SU-DHL-6 (cell line): ENCODE measurements at regions not wholly inside any gene's neighbourhood (a gene's known extent, or its start where the extent isn't known, plus 50 kb on each side); places are given as distances from the start of the nearest gene placed in this dataset.

Experiments used
- H2AFZ ChIP-seq: fragments of 200-600 bp; sonication (generic); 2 replicates; pipeline ENCODE4 v1.6.1; 2014; ENCODE audit warnings: low read depth, mild to moderate bottlenecking, moderate library complexity, mixed read lengths, antibody characterized with exemption, low read length; ENCODE audit not compliant: severe bottlenecking
- H3F3A ChIP-seq: fragments of 200-600 bp; shearing (Covaris generic); 2 replicates; pipeline ENCODE4 v1.6.0; 2016; ENCODE audit warnings: antibody characterized with exemption, mild to moderate bottlenecking; ENCODE audit not compliant: insufficient read depth
- H3K27ac ChIP-seq: fragments of 200-600 bp; sonication (generic); 2 replicates; pipeline ENCODE4 v1.5.1; 2016; ENCODE audit warnings: low read depth, mild to moderate bottlenecking, low read length, moderate library complexity, mixed read lengths
- H3K27me3 ChIP-seq: fragments of 200-600 bp; sonication (generic), shearing (Covaris generic); 2 replicates; pipeline ENCODE4 v1.6.0; 2014; ENCODE audit warnings: mild to moderate bottlenecking, low read length
- H3K36me3 ChIP-seq: fragments of 200-600 bp; sonication (generic); 2 replicates; pipeline ENCODE4 v1.6.1; 2014; ENCODE audit warnings: mild to moderate bottlenecking, low read length, mixed read lengths
- H3K4me2 ChIP-seq: fragments of 300-600, 200-600 bp; shearing (Covaris generic), sonication (generic); 2 replicates; pipeline ENCODE4 v1.6.0; 2014; ENCODE audit warnings: low read length, low read depth, mild to moderate bottlenecking; ENCODE audit not compliant: poor library complexity, severe bottlenecking
- H3K4me3 ChIP-seq: fragments of 200-600 bp; sonication (generic); 2 replicates; pipeline ENCODE4 v1.5.1; 2014; ENCODE audit warnings: antibody characterized with exemption, low read length, mild to moderate bottlenecking, mixed read lengths; ENCODE audit not compliant: insufficient read depth, poor library complexity, severe bottlenecking
- H3K79me2 ChIP-seq: fragments of 200-600 bp; sonication (generic); 2 replicates; pipeline ENCODE4 v1.6.1; 2014; ENCODE audit warnings: mild to moderate bottlenecking, low read length, moderate library complexity; ENCODE audit not compliant: insufficient read depth
- H3K9ac ChIP-seq: fragments of 200-600 bp; sonication (generic); 2 replicates; pipeline ENCODE4 v1.7.0; 2014; ENCODE audit warnings: mild to moderate bottlenecking, low read length
- H3K9me2 ChIP-seq: fragments of 200-600 bp; sonication (generic); replicated peaks from 2 replicates; pipeline ENCODE4 v1.6.1; 2014; ENCODE audit warnings: low read length; ENCODE audit not compliant: insufficient read depth
- H3K9me3 ChIP-seq: fragments of 200-600 bp; sonication (generic); 2 replicates; pipeline ENCODE4 v1.6.1; 2014; ENCODE audit warnings: low read length, mixed read lengths; ENCODE audit not compliant: insufficient read depth
- H4K20me1 ChIP-seq: fragments of 200-600 bp; sonication (generic); 2 replicates; pipeline ENCODE4 v1.6.1; 2014; ENCODE audit warnings: low read depth, mild to moderate bottlenecking, antibody characterized with exemption, low read length, moderate library complexity, mixed read lengths
- CTCF ChIP-seq: fragments of 200-600 bp; sonication (generic); IDR thresholded peaks from one replicate; pipeline ENCODE4 v1.5.1; 2017; ENCODE audit warnings: antibody characterized with exemption, mild to moderate bottlenecking, low read length, moderate library complexity; ENCODE audit not compliant: insufficient read depth, poor library complexity, severe bottlenecking
- EZH2phosphoT487 ChIP-seq: fragments of 200-600 bp; sonication (generic), shearing (Covaris generic); conservative IDR thresholded peaks from 2 replicates; pipeline ENCODE4 v1.6.1; 2018; ENCODE audit warnings: mild to moderate bottlenecking, antibody characterized with exemption, low read length, moderate library complexity, mixed read lengths

GRCh38 chr13:54357284-54357933 lies 1328.8 kb downstream of the OLFM4 start:
- Histone ChIP-seq H4K20me1 (no peaks in the 10 kb centered on the region), H3K4me3 (no peak overlapping the region), H3K27me3 (no peaks in the 10 kb centered on the region), H3K27ac (no peak overlapping the region), H3K9me2 (no peaks in the 10 kb centered on the region), H3K36me3 (no peaks in the 10 kb centered on the region), H3K4me2 (no peak overlapping the region), H3K9me3 (no peaks in the 10 kb centered on the region), H2AFZ (no peak overlapping the region), H3K9ac (no peak overlapping the region), H3F3A (no peaks in the 10 kb centered on the region), H3K79me2 (no peaks in the 10 kb centered on the region)
- no peak for TF ChIP-seq CTCF

- Histone ChIP-seq H3K9ac (no peak overlapping the region), H3K9me2 (no peaks in the 10 kb centered on the region), H3K4me3 (no peak overlapping the region), H3F3A (no peaks in the 10 kb centered on the region), H3K36me3 (no peaks in the 10 kb centered on the region), H2AFZ (no peak overlapping the region), H3K79me2 (no peaks in the 10 kb centered on the region), H3K9me3 (no peaks in the 10 kb centered on the region), H3K27ac (no peak overlapping the region), H4K20me1 (no peaks in the 10 kb centered on the region), H3K4me2 (no peak overlapping the region), H3K27me3 (no peaks in the 10 kb centered on the region)
- TF ChIP-seq EZH2phosphoT487: no peak
- no peak for TF ChIP-seq CTCF
These were observed 1332.8 kb downstream of the OLFM4 start for GRCh38 chr13:54361460-54361859.

- no peaks in the 10 kb centered on the region for H3K9me2 ChIP-seq
- no peaks in the 10 kb centered on the region for H4K20me1 ChIP-seq
- H3F3A ChIP-seq: no peaks in the 10 kb centered on the region
- no peak overlapping the region for H2AFZ ChIP-seq
- H3K79me2 ChIP-seq: no peaks in the 10 kb centered on the region
- H3K9ac ChIP-seq: no peak overlapping the region
- H3K27ac ChIP-seq: no peak overlapping the region
- no peak overlapping the region for H3K4me2 ChIP-seq
- no peaks in the 10 kb centered on the region for H3K9me3 ChIP-seq
- H3K4me3 ChIP-seq: no peak overlapping the region
- TF ChIP-seq EZH2phosphoT487: no peak
- H3K27me3 ChIP-seq: no peaks in the 10 kb centered on the region
- H3K36me3 ChIP-seq: no peaks in the 10 kb centered on the region
These were observed 1338.1 kb downstream of the OLFM4 start for GRCh38 chr13:54366728-54367127.

- Histone ChIP-seq H3K36me3 (no peaks in the 10 kb centered on the region), H3K79me2 (no peaks in the 10 kb centered on the region), H3K27ac (no peak overlapping the region), H3K4me2 (no peak overlapping the region), H3K9ac (no peak overlapping the region), H3K4me3 (no peak overlapping the region), H3K9me2 (no peaks in the 10 kb centered on the region), H2AFZ (no peak overlapping the region), H3K27me3 (no peaks in the 10 kb centered on the region), H4K20me1 (no peaks in the 10 kb centered on the region), H3K9me3 (no peaks in the 10 kb centered on the region), H3F3A (no peaks in the 10 kb centered on the region)
- no peak for TF ChIP-seq CTCF
- TF ChIP-seq EZH2phosphoT487: no peak
These were observed 1339.1 kb downstream of the OLFM4 start for GRCh38 chr13:54367639-54368271.
